ENCODE measurements at regions not wholly inside any gene's neighbourhood (a gene's known extent, or its start where the extent isn't known, plus 50 kb on each side); places are given as distances from the start of the nearest gene placed in this dataset.

GRCh38 chr1:60952612-60953111 is 129.7 kb upstream of the NFIA start:
- H3K9me1 ChIP-seq (ENCODE audit: control insufficient read depth, extremely low read depth, insufficient read depth, low read length) = no peaks in the 10 kb centered on the region
- H3K9me3 ChIP-seq (ENCODE audit: control insufficient read depth, low read depth, low read length) = no peaks in the 10 kb centered on the region
- peaks cover 8% of the 10 kb centered on the region for H3K27me3 ChIP-seq (ENCODE audit: control insufficient read depth, extremely low read depth, insufficient read depth, low read length)
- H3K27ac ChIP-seq (ENCODE audit: control insufficient read depth, insufficient read depth, low read length) = no peak overlapping the region
- H3K36me3 ChIP-seq (ENCODE audit: control insufficient read depth in 2 of 2, extremely low read depth in 1 of 2, insufficient read depth in 2 of 2, low read length in 2 of 2) = no peaks in the 10 kb centered on the region
- H3K9ac ChIP-seq (ENCODE audit: control insufficient read depth, extremely low read depth, insufficient read depth, low read length) = no peak overlapping the region
- H3K79me2 ChIP-seq (ENCODE audit: control insufficient read depth, insufficient read depth, low read length) = no peaks in the 10 kb centered on the region
- H3K4me1 ChIP-seq (ENCODE audit: control insufficient read depth, extremely low read depth, insufficient read depth, low read length) = no peaks in the 10 kb centered on the region
- H2AFZ ChIP-seq (ENCODE audit: control insufficient read depth, low read length) = no peak overlapping the region
- DNase-seq (ENCODE audit: low read depth, low spot score) = no peak
- no peak for FAIRE-seq
- no peak overlapping the region for H3K4me3 ChIP-seq (ENCODE audit: control insufficient read depth in 2 of 3, extremely low read depth in 1 of 3, insufficient read depth in 2 of 3, low read depth in 1 of 3, low read length in 3 of 3)
- no peak for TF ChIP-seq EZH2 (IDR thresholded peaks at IDR 0.05; ENCODE audit: low read length)
- TF ChIP-seq CTCF (optimal IDR thresholded peaks at IDR 0.05 in 1 of 3, IDR thresholded peaks at IDR 0.05 in 1 of 3, conservative IDR thresholded peaks at IDR 0.05 in 1 of 3; ENCODE audit: extremely low read depth in 1 of 3, insufficient read depth in 2 of 3, low read length in 3 of 3) = no peak
- dilution Hi-C loops (cut with MboI; ENCODE audit: extremely low pct_ligation_motif_present, low sequenced_read_pairs) = no loop called here
- no peaks in the 10 kb centered on the region for H4K20me1 ChIP-seq (ENCODE audit: control insufficient read depth, extremely low read depth, insufficient read depth, low read length)
- no peak overlapping the region for H3K4me2 ChIP-seq (ENCODE audit: control insufficient read depth, extremely low read depth, insufficient read depth, low read depth, low read length)

- Histone ChIP-seq H3K9me3 (ENCODE audit: control insufficient read depth, low read depth, low read length) (no peaks in the 10 kb centered on the region), H3K79me2 (ENCODE audit: control insufficient read depth, insufficient read depth, low read length) (no peaks in the 10 kb centered on the region), H3K27me3 (ENCODE audit: control insufficient read depth, extremely low read depth, insufficient read depth, low read length) (peaks cover 8% of the 10 kb centered on the region), H3K27ac (ENCODE audit: control insufficient read depth, insufficient read depth, low read length) (no peak overlapping the region), H3K9ac (ENCODE audit: control insufficient read depth, extremely low read depth, insufficient read depth, low read length) (no peak overlapping the region), H3K4me2 (ENCODE audit: control insufficient read depth, extremely low read depth, insufficient read depth, low read depth, low read length) (no peak overlapping the region), H3K4me1 (ENCODE audit: control insufficient read depth, extremely low read depth, insufficient read depth, low read length) (no peaks in the 10 kb centered on the region), H3K9me1 (ENCODE audit: control insufficient read depth, extremely low read depth, insufficient read depth, low read length) (no peaks in the 10 kb centered on the region), H3K36me3 (ENCODE audit: control insufficient read depth in 2 of 2, extremely low read depth in 1 of 2, insufficient read depth in 2 of 2, low read length in 2 of 2) (no peaks in the 10 kb centered on the region), H4K20me1 (ENCODE audit: control insufficient read depth, extremely low read depth, insufficient read depth, low read length) (no peaks in the 10 kb centered on the region), H3K4me3 (ENCODE audit: control insufficient read depth in 2 of 3, extremely low read depth in 1 of 3, insufficient read depth in 2 of 3, low read depth in 1 of 3, low read length in 3 of 3) (no peak overlapping the region), H2AFZ (ENCODE audit: control insufficient read depth, low read length) (no peak overlapping the region)
- DNase-seq (ENCODE audit: low read depth, low spot score) (no peak), FAIRE-seq (no peak)
- TF ChIP-seq EZH2 (IDR thresholded peaks at IDR 0.05; ENCODE audit: low read length) (no peak), CTCF (optimal IDR thresholded peaks at IDR 0.05 in 1 of 3, IDR thresholded peaks at IDR 0.05 in 1 of 3, conservative IDR thresholded peaks at IDR 0.05 in 1 of 3; ENCODE audit: extremely low read depth in 1 of 3, insufficient read depth in 2 of 3, low read length in 3 of 3) (no peak)
- dilution Hi-C loops (cut with MboI; ENCODE audit: extremely low pct_ligation_motif_present, low sequenced_read_pairs) = no loop called here
These were observed 131.9 kb upstream of the NFIA start for GRCh38 chr1:60950224-60951063.

Data from keratinocyte (primary cell).